Ectodermal cell (in vitro differentiated cells): ENCODE measurements at regions not wholly inside any gene's neighbourhood (a gene's known extent, or its start where the extent isn't known, plus 50 kb on each side); places are given as distances from the start of the nearest gene placed in this dataset.
"Not testable (repeated sequence)": the region's sequence is repeated elsewhere in the genome, so short reads cannot be mapped to it uniquely, and the experiment has no call there.

Experiments
- H3K27ac ChIP-seq: 2 replicates; pipeline ENCODE4 v1.7.0; 2013; ENCODE audit warnings: mild to moderate bottlenecking, low read depth, low read length; ENCODE audit not compliant: insufficient read depth, poor library complexity, severe bottlenecking
- H3K27me3 ChIP-seq: 2 replicates; pipeline ENCODE4 v1.7.0; 2013; ENCODE audit warnings: mild to moderate bottlenecking, low read length; ENCODE audit not compliant: insufficient read depth, control insufficient read depth, poor library complexity, severe bottlenecking
- H3K36me3 ChIP-seq: one replicate; pipeline ENCODE4 v1.7.0; 2013; ENCODE audit warnings: low read length; ENCODE audit not compliant: control insufficient read depth, insufficient read depth
- H3K4me1 ChIP-seq: one replicate; pipeline ENCODE4 v1.7.0; 2013; ENCODE audit warnings: low read length; ENCODE audit not compliant: control insufficient read depth, insufficient read depth
- H3K4me3 ChIP-seq: 2 replicates; pipeline ENCODE4 v1.7.0; 2013; ENCODE audit warnings: low read depth, low read length, control low read depth; ENCODE audit not compliant: insufficient read depth
- H3K9me3 ChIP-seq: 2 replicates; pipeline ENCODE4 v1.7.0; 2013; ENCODE audit warnings: mild to moderate bottlenecking, low read length, moderate library complexity; ENCODE audit not compliant: control insufficient read depth
- WGBS, 2 experiments: methylation state at CpG; one replicate each; pipeline ENCODE4 v1.1.7; 2013; ENCODE audit warnings: missing lambda C conversion rate in 2 of 2; 5-methylcytosine and 5-hydroxymethylcytosine counted together

DNA sequence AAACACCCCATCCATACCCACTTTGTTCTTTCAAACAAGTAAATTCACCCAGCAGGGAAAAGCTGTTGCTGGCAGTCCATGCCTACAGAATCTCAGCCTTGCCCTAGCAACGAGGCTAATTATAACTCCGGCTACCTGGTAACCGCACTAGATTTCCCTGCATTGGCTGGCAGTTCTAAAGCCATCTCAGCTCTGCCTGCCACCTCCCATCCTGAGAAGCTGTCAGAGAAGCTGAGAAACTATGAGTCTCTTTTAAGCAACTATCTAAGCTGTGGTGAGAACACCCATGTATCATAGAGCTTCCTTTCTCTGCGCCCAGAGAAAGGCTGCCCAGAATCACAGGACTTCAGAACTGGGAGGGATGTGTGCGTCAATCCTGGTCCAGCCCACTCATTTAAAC is 126.5 kb upstream of the NBPF9 start:
- not testable (repeated sequence) for H3K9me3 ChIP-seq, H3K27ac ChIP-seq, H3K27me3 ChIP-seq, H3K4me3 ChIP-seq, H3K36me3 ChIP-seq, H3K4me1 ChIP-seq
- WGBS, 2 experiments: no CpG with 5 or more reads among the region's 5 CpGs

GRCh38 chr1:149234926-149235914 is 131.9 kb upstream of the NBPF9 start:
- H3K4me1 ChIP-seq, H3K27me3 ChIP-seq, H3K27ac ChIP-seq, H3K9me3 ChIP-seq, H3K4me3 ChIP-seq, H3K36me3 ChIP-seq: not testable (repeated sequence)
- no CpG with 5 or more reads among the region's 5 CpGs for WGBS, 2 experiments

DNA sequence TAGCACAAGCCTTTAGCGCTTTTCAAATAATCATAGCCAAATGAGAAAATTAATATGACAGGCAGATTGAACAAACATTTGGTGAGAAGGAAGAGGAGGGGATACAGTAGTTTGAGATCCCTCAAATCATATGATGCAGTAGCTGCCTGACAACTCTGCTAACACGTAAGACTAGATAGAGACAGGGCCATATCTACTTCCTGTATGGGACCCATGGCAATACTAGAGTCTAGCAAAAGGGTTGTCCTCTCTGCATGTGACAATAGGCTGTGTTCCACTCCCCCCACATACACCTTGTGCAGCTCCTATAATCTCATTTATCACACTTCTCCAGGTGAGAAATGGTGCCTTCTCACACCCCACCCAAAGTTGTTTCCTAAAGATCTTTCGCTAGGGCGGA is 134.2 kb upstream of the NBPF9 start:
- not testable (repeated sequence) for H3K27me3 ChIP-seq, H3K27ac ChIP-seq, H3K4me1 ChIP-seq, H3K9me3 ChIP-seq, H3K4me3 ChIP-seq, H3K36me3 ChIP-seq
- 90 to 92% methylated on average over 2 of the region's 4 CpGs for WGBS, 2 experiments

GRCh38 chr1:149239897-149240508 is 136.7 kb upstream of the NBPF9 start:
- not testable (repeated sequence) for H3K4me1 ChIP-seq, H3K36me3 ChIP-seq, H3K4me3 ChIP-seq, H3K27ac ChIP-seq, H3K27me3 ChIP-seq, H3K9me3 ChIP-seq
- WGBS, 2 experiments: no CpG with 5 or more reads among the region's 15 CpGs

GRCh38 chr1:149240530-149240929 is 137.2 kb upstream of the NBPF9 start:
- 60 to 67% methylated on average over 1 to 4 of the region's 14 CpGs for WGBS, 2 experiments
- H3K27ac ChIP-seq, H3K9me3 ChIP-seq, H3K27me3 ChIP-seq, H3K36me3 ChIP-seq, H3K4me1 ChIP-seq, H3K4me3 ChIP-seq: not testable (repeated sequence)

- H3K4me1 ChIP-seq, H3K27me3 ChIP-seq, H3K9me3 ChIP-seq, H3K36me3 ChIP-seq, H3K4me3 ChIP-seq, H3K27ac ChIP-seq: not testable (repeated sequence)
- no CpG with 5 or more reads among the region's 5 CpGs for WGBS, 2 experiments
Observed at GRCh38 chr1:149241272-149241671, 137.9 kb upstream of the NBPF9 start.

DNA sequence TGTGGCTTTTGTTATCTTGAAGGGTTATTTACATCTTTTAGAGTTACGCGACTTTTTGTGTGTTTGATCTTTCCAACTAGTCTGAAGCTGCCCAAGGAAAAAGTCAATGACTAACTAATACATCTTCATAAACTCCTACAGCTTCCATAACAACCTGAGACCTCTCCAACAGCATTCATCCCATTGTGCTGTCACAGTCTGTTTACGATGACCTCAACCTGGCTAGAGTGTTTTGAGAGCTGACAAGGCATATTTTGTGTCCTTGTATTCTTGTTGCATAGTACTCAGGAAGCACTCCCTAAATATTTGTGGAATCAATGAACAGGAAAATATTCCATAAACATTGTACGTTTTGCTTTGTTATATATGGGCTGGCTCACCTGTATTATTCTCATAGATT is 140.2 kb upstream of the NBPF9 start:
- WGBS, 2 experiments: no CpG with 5 or more reads among the region's 4 CpGs
- H3K36me3 ChIP-seq, H3K27ac ChIP-seq, H3K4me1 ChIP-seq, H3K9me3 ChIP-seq, H3K27me3 ChIP-seq, H3K4me3 ChIP-seq: not testable (repeated sequence)

- H3K4me1 ChIP-seq, H3K27ac ChIP-seq, H3K27me3 ChIP-seq, H3K9me3 ChIP-seq, H3K4me3 ChIP-seq, H3K36me3 ChIP-seq: not testable (repeated sequence)
- WGBS, 2 experiments: no CpG with 5 or more reads among the region's 3 CpGs
Observed at GRCh38 chr1:149244621-149245020, 141.3 kb upstream of the NBPF9 start.

GRCh38 chr1:149246212-149246611 is 142.9 kb upstream of the NBPF9 start:
- WGBS, 2 experiments: no CpG with 5 or more reads among the region's 5 CpGs
- not testable (repeated sequence) for H3K4me1 ChIP-seq, H3K27ac ChIP-seq, H3K36me3 ChIP-seq, H3K4me3 ChIP-seq, H3K9me3 ChIP-seq, H3K27me3 ChIP-seq

GRCh38 chr1:149248610-149249009 is 145.3 kb upstream of the NBPF9 start:
- not testable (repeated sequence) for H3K9me3 ChIP-seq, H3K4me3 ChIP-seq, H3K4me1 ChIP-seq, H3K36me3 ChIP-seq, H3K27ac ChIP-seq, H3K27me3 ChIP-seq
- WGBS, 2 experiments: no CpG with 5 or more reads among the region's 2 CpGs
